GM12874 (cell line): ENCODE measurements at regions not wholly inside any gene's neighbourhood (a gene's known extent, or its start where the extent isn't known, plus 50 kb on each side); places are given as distances from the start of the nearest gene placed in this dataset.

ENCODE experiments used
- TF ChIP-seq, protein P1 (sequence below): IDR thresholded peaks from 2 replicates; pipeline ENCODE4 v1.5.1; 2011; ENCODE audit warnings: low read depth, mild to moderate bottlenecking, control low read depth, low read length, moderate library complexity; ENCODE audit not compliant: insufficient read depth

DNA sequence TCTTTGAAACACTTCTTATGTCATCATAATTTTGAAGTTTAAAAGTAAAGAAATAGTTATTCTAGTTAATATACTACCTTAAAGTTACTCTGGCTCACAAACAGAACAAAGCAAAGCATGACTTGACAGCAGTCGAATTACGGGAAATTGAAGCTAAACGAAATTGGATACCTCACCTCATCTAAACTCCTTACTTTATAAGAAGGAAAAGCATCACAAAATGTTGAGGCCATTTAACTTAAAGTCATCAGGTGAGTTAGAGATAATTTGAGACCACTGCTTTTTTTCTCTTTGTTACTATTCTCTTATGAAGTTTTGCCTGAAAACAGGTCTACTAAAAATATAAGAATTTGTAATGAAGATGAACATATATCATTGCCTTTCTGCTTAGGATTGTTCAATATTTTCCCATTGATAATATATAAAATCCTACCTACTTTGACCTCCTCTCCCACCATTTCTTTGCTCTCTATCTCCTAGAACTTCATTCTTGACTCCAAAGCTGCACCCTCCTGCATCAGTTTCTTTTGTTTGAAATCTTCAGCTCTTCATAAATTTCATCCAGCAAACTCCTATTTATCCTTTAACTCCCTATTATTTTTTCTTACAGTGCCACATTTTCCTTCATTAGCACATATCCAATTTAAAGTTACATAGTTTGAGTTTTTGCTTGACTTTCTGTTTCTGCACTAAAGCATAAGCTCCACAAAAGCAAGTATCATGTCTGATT lies 510.7 kb upstream of the ZNF337 start:
- TF ChIP-seq, protein P1, sequence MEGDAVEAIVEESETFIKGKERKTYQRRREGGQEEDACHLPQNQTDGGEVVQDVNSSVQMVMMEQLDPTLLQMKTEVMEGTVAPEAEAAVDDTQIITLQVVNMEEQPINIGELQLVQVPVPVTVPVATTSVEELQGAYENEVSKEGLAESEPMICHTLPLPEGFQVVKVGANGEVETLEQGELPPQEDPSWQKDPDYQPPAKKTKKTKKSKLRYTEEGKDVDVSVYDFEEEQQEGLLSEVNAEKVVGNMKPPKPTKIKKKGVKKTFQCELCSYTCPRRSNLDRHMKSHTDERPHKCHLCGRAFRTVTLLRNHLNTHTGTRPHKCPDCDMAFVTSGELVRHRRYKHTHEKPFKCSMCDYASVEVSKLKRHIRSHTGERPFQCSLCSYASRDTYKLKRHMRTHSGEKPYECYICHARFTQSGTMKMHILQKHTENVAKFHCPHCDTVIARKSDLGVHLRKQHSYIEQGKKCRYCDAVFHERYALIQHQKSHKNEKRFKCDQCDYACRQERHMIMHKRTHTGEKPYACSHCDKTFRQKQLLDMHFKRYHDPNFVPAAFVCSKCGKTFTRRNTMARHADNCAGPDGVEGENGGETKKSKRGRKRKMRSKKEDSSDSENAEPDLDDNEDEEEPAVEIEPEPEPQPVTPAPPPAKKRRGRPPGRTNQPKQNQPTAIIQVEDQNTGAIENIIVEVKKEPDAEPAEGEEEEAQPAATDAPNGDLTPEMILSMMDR = no peak

DNA sequence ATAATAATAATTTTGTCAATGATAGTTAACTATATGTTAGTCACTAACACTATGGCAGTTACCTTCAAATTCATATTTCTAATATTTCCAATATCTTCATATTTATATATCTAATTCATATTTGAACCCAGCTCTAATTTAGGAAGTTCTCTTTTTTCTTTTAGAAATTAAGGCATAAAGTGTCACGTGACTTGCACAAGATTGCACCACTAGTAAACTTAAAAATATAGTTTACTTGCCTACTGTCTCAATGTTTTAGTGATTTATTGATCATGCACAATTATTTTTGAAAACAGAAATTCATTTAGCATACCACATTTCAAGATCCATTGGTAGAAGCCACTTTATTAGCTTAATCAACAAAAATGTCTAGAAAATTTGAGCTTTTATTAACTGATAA lies 508.7 kb upstream of the ZNF337 start:
- TF ChIP-seq, protein P1 = no peak

DNA sequence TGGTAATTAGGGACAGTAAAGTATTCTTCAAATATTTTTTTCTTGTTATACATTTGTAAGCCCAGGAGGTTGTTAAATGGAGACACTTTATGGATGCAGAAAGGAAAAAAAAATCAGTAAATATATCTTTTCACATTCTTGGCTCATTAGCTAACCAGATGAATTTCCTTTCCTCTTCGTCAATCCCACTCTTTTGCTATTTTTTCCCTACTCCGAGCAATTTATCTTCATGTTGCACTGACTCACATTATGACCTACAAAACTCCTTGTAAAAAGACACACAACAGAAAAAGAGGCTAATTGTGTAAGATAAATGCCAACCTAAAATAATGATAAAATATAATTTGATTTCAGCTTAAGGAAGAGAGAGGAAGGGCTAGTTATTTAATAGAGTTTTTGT lies 472.9 kb upstream of the ZNF337 start:
- TF ChIP-seq, protein P1 = no peak

DNA sequence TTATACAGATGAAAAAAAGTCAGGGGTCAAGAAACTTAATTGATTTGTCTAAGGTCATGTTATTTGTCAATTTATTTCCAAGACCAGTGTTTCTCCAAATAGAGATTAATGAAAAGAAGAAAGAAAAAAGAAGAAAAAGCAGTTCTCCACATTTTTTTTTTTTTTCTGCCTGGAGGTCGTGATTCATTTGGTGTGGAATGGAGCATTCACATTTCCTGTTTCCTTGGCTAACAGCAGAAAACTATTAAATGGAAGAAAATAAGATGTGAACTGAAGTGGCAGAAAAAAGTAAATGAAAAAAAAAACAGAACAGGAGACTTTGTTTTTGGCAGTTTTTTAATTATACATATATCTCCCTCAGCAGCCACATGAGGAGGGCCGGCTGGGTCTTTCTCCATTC lies 470.8 kb upstream of the ZNF337 start:
- TF ChIP-seq, protein P1 = no peak

DNA sequence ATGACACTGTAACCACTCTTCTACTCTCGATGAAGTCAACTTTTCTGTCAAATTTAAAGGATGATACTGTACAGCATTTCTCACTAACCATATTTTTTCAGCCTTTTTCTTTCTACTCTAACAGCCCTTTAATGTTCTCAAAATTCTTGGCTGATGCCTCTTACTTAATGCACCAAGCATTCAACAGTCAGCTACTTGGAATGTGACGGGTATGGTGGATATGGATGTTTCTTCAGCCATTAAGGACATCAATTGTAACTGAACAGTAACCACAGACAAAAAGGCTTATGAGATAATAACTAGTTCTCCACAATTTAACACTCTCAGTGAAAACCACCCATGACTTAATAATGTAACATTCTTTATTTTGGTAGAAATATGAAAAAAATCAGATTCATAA lies 467.2 kb upstream of the ZNF337 start:
- TF ChIP-seq, protein P1 = no peak

DNA sequence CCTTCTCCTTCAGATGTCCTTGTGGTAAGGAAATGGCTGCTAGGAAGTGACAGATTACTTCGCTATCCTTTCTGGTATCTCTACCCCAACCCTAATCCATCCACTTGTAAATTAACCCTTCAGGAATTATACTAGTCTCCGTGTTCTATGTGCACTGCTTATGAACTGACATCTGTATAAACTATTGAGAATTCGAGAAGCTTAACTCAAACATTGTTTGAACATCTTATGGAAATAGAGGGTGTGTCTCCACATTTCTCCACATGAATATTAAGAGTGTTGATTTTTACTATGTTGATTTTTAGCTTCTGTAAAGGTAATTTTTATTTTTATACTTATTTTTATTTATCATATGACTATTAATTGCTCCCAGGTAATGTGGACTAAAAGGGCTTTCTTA lies 457.6 kb upstream of the ZNF337 start:
- TF ChIP-seq, protein P1 = no peak

DNA sequence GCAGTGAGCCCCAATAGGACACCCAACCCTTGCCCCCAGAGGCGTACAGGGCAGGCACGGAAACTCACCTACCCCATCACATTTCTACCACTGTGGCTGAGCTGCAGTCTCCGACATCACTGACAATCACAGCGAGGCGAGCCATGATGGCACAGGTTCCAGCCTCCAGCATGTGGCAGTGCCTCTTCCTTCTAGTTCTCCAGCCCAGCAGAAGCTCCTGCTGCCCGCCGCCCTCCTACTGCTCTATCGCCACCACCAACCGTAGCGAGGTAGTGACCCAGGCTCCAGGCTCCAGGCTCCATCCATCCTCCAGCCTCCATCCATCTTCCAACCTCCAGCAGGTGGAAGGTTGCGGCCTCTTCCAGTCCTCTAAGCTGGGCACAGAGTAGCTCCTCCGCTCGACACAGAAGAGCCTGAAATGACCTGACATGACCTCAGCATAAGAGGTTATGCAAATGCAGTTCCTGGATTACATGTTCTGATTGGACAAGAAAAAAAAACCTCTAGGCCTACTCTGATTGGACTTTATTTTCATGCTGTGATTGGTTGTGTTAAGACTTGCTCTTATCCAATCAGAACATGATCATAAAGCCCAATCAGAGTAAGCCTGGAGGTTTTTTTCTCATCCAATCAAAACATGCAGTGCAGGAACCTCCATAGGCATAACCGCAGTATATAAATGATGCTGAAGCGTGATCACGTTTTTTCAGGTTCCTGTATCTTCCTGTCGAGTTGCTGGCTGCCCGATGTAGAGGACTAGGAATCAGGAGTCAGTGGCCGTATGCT lies 438.9 kb upstream of the ZNF337 start:
- TF ChIP-seq, protein P1 = no peak
